ENCODE measurements at regions not wholly inside any gene's neighbourhood (a gene's known extent, or its start where the extent isn't known, plus 50 kb on each side); places are given as distances from the start of the nearest gene placed in this dataset.
"Not testable (repeated sequence)": the region's sequence is repeated elsewhere in the genome, so short reads cannot be mapped to it uniquely, and the experiment has no call there.

GRCh38 chr15:32536507-32537172, 56.6 kb upstream of the GOLGA8N start:
- peak overlapping the region; percentile 76 for H3K4me3 ChIP-seq (ENCODE audit: low read length)
- peak; percentile 17 for DNase-seq (ENCODE audit: low read depth)
- not testable (repeated sequence) for H3K9me3 ChIP-seq (ENCODE audit: control insufficient read depth, low read length); H3K27me3 ChIP-seq (replicated peaks; ENCODE audit: control insufficient read depth, insufficient read depth, low read length); H3K4me1 ChIP-seq (ENCODE audit: control insufficient read depth, insufficient read depth, low read length); H3K36me3 ChIP-seq (ENCODE audit: control insufficient read depth, insufficient read depth, low read length, severe bottlenecking)
- H3K9ac ChIP-seq (ENCODE audit: low read length) = peak overlapping the region; percentile 81

DNA sequence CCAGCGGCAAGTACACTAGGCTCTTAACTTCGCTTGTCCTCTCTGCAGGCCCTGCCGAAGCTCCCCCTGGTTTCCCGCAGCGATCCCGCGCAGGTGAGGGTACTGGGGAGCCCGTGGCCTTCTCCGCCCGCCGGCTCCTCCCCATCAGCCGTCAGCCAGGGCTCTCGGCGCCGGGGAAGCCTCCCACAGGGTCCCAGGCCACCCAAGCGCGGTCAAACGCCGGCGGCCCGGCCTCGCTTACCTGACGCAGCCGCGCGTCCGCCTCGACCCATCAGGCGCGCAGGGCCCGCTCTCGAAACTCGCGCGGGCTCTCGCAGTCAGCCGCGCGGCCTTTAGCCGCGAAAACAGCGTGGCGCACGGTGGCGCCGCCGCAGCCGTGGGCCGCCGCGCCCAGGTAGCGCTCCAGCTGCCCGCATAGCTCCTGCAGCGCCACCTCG, 57.2 kb upstream of the GOLGA8N start:
- H3K4me1 ChIP-seq (ENCODE audit: control insufficient read depth, insufficient read depth, low read length); H3K9ac ChIP-seq (ENCODE audit: low read length); DNase-seq (ENCODE audit: low read depth); H3K27me3 ChIP-seq (replicated peaks; ENCODE audit: control insufficient read depth, insufficient read depth, low read length); H3K9me3 ChIP-seq (ENCODE audit: control insufficient read depth, low read length); H3K36me3 ChIP-seq (ENCODE audit: control insufficient read depth, insufficient read depth, low read length, severe bottlenecking); H3K4me3 ChIP-seq (ENCODE audit: low read length): not testable (repeated sequence)

DNA sequence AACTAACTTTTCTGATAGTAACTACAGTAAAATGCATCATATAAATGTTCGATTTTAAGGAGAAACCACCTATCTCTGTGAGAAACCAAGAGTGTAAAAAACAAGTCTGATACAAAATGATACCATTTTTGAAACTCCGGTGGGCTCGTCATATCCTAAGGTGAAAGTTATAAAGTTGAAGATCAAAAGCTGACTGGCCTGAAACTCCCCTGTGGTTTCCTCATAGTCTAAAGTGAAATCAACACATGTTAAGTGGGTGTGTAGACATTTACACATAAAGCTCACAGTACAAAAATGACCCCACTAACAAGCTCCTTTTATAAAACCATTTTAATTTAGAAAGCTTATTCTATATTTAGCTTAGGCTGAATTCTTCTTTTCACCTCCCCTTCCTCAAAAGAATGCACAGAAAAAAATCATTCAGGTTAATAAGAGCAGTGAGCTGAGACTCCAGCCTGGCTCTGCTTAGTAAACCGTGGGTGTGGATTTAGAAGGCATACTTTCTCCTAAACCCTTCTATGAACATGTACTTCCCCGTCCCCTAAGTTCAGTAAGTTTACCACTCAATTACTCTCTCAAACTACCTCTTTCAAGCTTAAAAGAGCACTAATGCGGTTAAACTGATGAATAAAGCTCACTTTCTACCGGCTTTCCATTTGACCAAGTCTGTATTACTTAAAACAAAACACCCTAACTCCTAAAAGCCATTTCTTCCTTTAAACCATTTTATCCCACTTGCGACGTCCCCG, 57.9 kb upstream of the GOLGA8N start:
- H3K27me3 ChIP-seq (replicated peaks; ENCODE audit: control insufficient read depth, insufficient read depth, low read length); DNase-seq (ENCODE audit: low read depth); H3K4me1 ChIP-seq (ENCODE audit: control insufficient read depth, insufficient read depth, low read length); H3K9me3 ChIP-seq (ENCODE audit: control insufficient read depth, low read length); H3K36me3 ChIP-seq (ENCODE audit: control insufficient read depth, insufficient read depth, low read length, severe bottlenecking); H3K4me3 ChIP-seq (ENCODE audit: low read length); H3K9ac ChIP-seq (ENCODE audit: low read length): not testable (repeated sequence)

DNA sequence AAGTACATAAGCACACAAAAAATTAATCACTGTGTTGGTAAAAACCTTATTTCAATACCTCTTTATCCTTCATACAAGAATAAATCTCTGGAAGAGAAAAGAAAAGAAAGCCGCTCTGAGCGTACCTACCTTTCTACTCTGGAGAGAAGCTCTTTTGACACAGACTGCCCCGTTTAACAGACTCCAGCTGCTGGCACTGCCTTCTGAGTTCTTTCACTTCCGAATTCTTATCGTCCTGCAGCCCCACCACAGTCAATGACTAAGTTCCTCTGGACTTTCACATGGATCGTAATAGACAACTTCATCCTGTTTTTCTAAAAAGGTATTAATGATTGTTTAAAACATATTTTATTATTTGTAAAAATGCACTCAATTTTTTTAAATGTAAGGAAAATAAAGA, 67.5 kb upstream of the GOLGA8O start:
- peaks cover 15% of the 10 kb centered on the region for H3K36me3 ChIP-seq (ENCODE audit: control insufficient read depth, insufficient read depth, low read length, severe bottlenecking)
- H3K9me3 ChIP-seq (ENCODE audit: control insufficient read depth, low read length); H3K4me3 ChIP-seq (ENCODE audit: low read length); DNase-seq (ENCODE audit: low read depth); H3K9ac ChIP-seq (ENCODE audit: low read length); H3K27me3 ChIP-seq (replicated peaks; ENCODE audit: control insufficient read depth, insufficient read depth, low read length); H3K4me1 ChIP-seq (ENCODE audit: control insufficient read depth, insufficient read depth, low read length): not testable (repeated sequence)

GRCh38 chr15:32522421-32522820, 67.0 kb upstream of the GOLGA8O start:
- H3K9me3 ChIP-seq (ENCODE audit: control insufficient read depth, low read length); H3K9ac ChIP-seq (ENCODE audit: low read length); H3K4me1 ChIP-seq (ENCODE audit: control insufficient read depth, insufficient read depth, low read length); H3K4me3 ChIP-seq (ENCODE audit: low read length); DNase-seq (ENCODE audit: low read depth); H3K27me3 ChIP-seq (replicated peaks; ENCODE audit: control insufficient read depth, insufficient read depth, low read length): not testable (repeated sequence)
- H3K36me3 ChIP-seq (ENCODE audit: control insufficient read depth, insufficient read depth, low read length, severe bottlenecking) = peaks cover 15% of the 10 kb centered on the region

DNA sequence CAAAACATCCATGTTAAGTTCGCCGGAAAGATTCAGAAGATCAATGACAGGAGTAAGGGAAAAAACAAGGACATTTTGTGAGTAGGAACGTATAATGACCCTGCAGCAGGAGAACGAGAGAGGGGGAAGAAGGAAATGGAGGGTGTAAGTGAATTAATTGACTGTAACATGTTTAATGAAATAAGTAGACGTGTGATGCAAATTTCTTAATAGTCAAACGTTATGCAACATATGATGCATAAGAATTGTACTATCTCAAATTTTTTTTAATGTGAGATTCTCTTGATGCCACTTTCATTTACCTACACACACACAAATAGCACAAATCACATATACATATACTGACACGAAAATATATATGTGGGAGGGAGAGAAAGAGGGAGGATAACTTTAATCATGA, 63.5 kb upstream of the GOLGA8O start:
- not testable (repeated sequence) for H3K9me3 ChIP-seq (ENCODE audit: control insufficient read depth, low read length); DNase-seq (ENCODE audit: low read depth); H3K4me1 ChIP-seq (ENCODE audit: control insufficient read depth, insufficient read depth, low read length); H3K9ac ChIP-seq (ENCODE audit: low read length); H3K27me3 ChIP-seq (replicated peaks; ENCODE audit: control insufficient read depth, insufficient read depth, low read length); H3K4me3 ChIP-seq (ENCODE audit: low read length)
- peaks cover 15% of the 10 kb centered on the region for H3K36me3 ChIP-seq (ENCODE audit: control insufficient read depth, insufficient read depth, low read length, severe bottlenecking)

GRCh38 chr15:32518013-32518412, 62.6 kb upstream of the GOLGA8O start:
- not testable (repeated sequence) for DNase-seq (ENCODE audit: low read depth); H3K4me1 ChIP-seq (ENCODE audit: control insufficient read depth, insufficient read depth, low read length); H3K27me3 ChIP-seq (replicated peaks; ENCODE audit: control insufficient read depth, insufficient read depth, low read length); H3K9me3 ChIP-seq (ENCODE audit: control insufficient read depth, low read length); H3K4me3 ChIP-seq (ENCODE audit: low read length); H3K9ac ChIP-seq (ENCODE audit: low read length)
- peaks cover 12% of the 10 kb centered on the region for H3K36me3 ChIP-seq (ENCODE audit: control insufficient read depth, insufficient read depth, low read length, severe bottlenecking)

DNA sequence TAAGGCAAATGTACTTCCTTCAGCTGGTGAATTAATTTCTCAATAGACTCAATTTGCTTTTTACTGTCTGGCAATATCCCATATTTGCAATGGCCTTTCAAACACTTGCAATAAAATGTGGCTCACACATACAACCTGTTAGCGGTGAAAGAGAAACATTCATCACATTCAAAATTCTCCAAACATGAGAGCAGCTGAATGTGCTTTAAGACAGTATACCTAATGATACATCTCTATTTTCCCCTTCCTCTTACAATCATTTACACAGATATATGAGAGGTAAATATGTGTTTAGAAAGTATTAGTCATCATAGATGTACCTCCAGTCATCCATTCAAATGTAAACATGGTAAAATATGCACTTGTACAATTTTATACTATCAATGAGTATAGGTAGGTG, 61.5 kb upstream of the GOLGA8O start:
- not testable (repeated sequence) for H3K4me1 ChIP-seq (ENCODE audit: control insufficient read depth, insufficient read depth, low read length)

DNA sequence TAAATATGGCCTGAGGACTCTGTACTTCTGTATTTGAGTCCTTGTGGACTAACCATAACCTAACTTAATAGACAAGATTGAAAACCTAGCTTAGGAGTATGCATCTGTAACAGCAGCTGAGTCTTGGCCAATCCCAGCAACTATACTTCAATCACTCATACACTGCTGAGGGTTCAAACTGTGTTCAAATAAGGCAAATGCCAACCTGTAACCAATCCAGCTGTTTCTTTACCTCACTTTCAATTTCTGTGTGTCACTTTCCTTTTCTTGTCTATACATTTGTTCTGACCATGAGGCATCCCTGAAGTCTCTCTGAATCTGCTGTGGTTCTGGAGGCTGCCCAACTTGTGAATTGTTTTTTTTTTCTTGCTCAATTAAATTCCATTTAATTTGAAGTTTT, 57.9 kb upstream of the GOLGA8O start:
- not testable (repeated sequence) for H3K27me3 ChIP-seq (replicated peaks; ENCODE audit: control insufficient read depth, insufficient read depth, low read length); DNase-seq (ENCODE audit: low read depth); H3K36me3 ChIP-seq (ENCODE audit: control insufficient read depth, insufficient read depth, low read length, severe bottlenecking); H3K4me3 ChIP-seq (ENCODE audit: low read length); H3K9ac ChIP-seq (ENCODE audit: low read length); H3K4me1 ChIP-seq (ENCODE audit: control insufficient read depth, insufficient read depth, low read length); H3K9me3 ChIP-seq (ENCODE audit: control insufficient read depth, low read length)

More for the DNA sequence above, 61.5 kb upstream of the GOLGA8O start:
- peaks cover 12% of the 10 kb centered on the region for H3K36me3 ChIP-seq (ENCODE audit: control insufficient read depth, insufficient read depth, low read length, severe bottlenecking)
- not testable (repeated sequence) for H3K9me3 ChIP-seq (ENCODE audit: control insufficient read depth, low read length); DNase-seq (ENCODE audit: low read depth); H3K9ac ChIP-seq (ENCODE audit: low read length); H3K27me3 ChIP-seq (replicated peaks; ENCODE audit: control insufficient read depth, insufficient read depth, low read length); H3K4me3 ChIP-seq (ENCODE audit: low read length)

- not testable (repeated sequence) for H3K36me3 ChIP-seq (ENCODE audit: control insufficient read depth, insufficient read depth, low read length, severe bottlenecking); H3K9me3 ChIP-seq (ENCODE audit: control insufficient read depth, low read length); H3K9ac ChIP-seq (ENCODE audit: low read length); DNase-seq (ENCODE audit: low read depth); H3K27me3 ChIP-seq (replicated peaks; ENCODE audit: control insufficient read depth, insufficient read depth, low read length); H3K4me1 ChIP-seq (ENCODE audit: control insufficient read depth, insufficient read depth, low read length); H3K4me3 ChIP-seq (ENCODE audit: low read length)
Measured at GRCh38 chr15:32510027-32510426, 54.6 kb upstream of the GOLGA8O start.

DNA sequence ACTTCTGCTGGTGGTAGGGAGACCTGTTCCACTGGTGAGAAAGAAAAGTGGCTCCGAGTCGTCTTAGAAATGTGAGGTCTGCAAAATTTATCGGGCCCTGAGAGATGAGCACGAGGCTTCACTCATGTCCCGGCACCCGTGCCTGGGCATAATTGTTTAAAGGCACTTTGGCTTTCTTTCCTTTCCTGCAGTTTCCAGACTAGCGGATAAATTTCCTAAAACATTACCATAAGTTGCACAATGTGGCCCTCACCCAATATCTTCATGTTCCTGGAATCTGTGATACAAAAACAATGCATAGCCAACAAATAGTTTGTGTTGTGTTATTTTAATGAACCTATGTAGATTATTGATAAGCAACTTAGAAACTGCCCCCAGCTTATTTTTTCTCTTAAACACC, 52.6 kb upstream of the GOLGA8O start:
- not testable (repeated sequence) for DNase-seq (ENCODE audit: low read depth); H3K4me1 ChIP-seq (ENCODE audit: control insufficient read depth, insufficient read depth, low read length); H3K4me3 ChIP-seq (ENCODE audit: low read length); H3K9ac ChIP-seq (ENCODE audit: low read length); H3K9me3 ChIP-seq (ENCODE audit: control insufficient read depth, low read length); H3K27me3 ChIP-seq (replicated peaks; ENCODE audit: control insufficient read depth, insufficient read depth, low read length); H3K36me3 ChIP-seq (ENCODE audit: control insufficient read depth, insufficient read depth, low read length, severe bottlenecking)

- H3K4me3 ChIP-seq (ENCODE audit: low read length); H3K9me3 ChIP-seq (ENCODE audit: control insufficient read depth, low read length); H3K27me3 ChIP-seq (replicated peaks; ENCODE audit: control insufficient read depth, insufficient read depth, low read length); DNase-seq (ENCODE audit: low read depth); H3K9ac ChIP-seq (ENCODE audit: low read length); H3K36me3 ChIP-seq (ENCODE audit: control insufficient read depth, insufficient read depth, low read length, severe bottlenecking); H3K4me1 ChIP-seq (ENCODE audit: control insufficient read depth, insufficient read depth, low read length): not testable (repeated sequence)
Measured at GRCh38 chr15:32506787-32507186, 51.4 kb upstream of the GOLGA8O start.
